T-cell (primary cell): ENCODE measurements at regions not wholly inside any gene's neighbourhood (a gene's known extent, or its start where the extent isn't known, plus 50 kb on each side); places are given as distances from the start of the nearest gene placed in this dataset.

Source experiments
- ATAC-seq, 4 experiments: fragments of 200-7000 bp in 3 of 4; fragments of 150-1000 bp in 1 of 4; cut with Tn5 transposase; replicated peaks in 1 of 4; 1 replicate in 3 of 4; 2 replicates in 1 of 4; pipeline ENCODE4 v1.10.0; 2021; ENCODE audit warnings: moderate library complexity in 3 of 4, mild to moderate bottlenecking in 2 of 4, moderate number of reproducible peaks in 1 of 4
- CTCF ChIA-PET, 2 donors: fragments of 300-600 bp; sonication (Branson Sonifier 250); formaldehyde crosslinking; loops; one replicate each; lab custom pipeline; 2022; ENCODE audit warnings: antibody characterized with exemption in 2 of 2; lab: Charles Lee
- POLR2A ChIA-PET, 2 donors: fragments of 300-600 bp; sonication (Branson Sonifier 250); formaldehyde crosslinking; loops; one replicate each; lab custom pipeline; 2022; ENCODE audit warnings: antibody characterized with exemption in 2 of 2; lab: Charles Lee
- DNase-seq, 35 experiments: peaks; one replicate each; pipeline versions ENCODE4 v3.0.0 to v3.0.0-alpha.2; 2013 to 2023
- H3K27ac ChIP-seq: one replicate; pipeline ENCODE4 v1.5.1; 2013; ENCODE audit warnings: low read length
- H3K27me3 ChIP-seq, 2 experiments: replicated peaks in 1 of 2; 1 replicate in 1 of 2; 2 replicates in 1 of 2; pipeline versions ENCODE4 v1.6.1 to v1.7.0; 2013; ENCODE audit warnings: low read length in 1 of 2, mixed read lengths in 1 of 2; ENCODE audit not compliant: control insufficient read depth in 2 of 2, insufficient read depth in 2 of 2; ENCODE audit errors: extremely low read depth in 1 of 2
- H3K36me3 ChIP-seq, 2 donors: 1 replicate in 1 of 2; 2 replicates in 1 of 2; pipeline versions ENCODE4 v1.6.1 to v1.7.0; 2013; ENCODE audit warnings: low read length in 1 of 2; ENCODE audit not compliant: control insufficient read depth in 2 of 2, insufficient read depth in 1 of 2; ENCODE audit errors: extremely low read depth in 1 of 2
- H3K4me1 ChIP-seq, 2 experiments: 1 replicate in 1 of 2; 2 replicates in 1 of 2; pipeline versions ENCODE4 v1.6.1 to v1.7.0; 2013; ENCODE audit warnings: low read length in 2 of 2, mixed read lengths in 1 of 2; ENCODE audit not compliant: insufficient read depth in 2 of 2, control insufficient read depth in 1 of 2; ENCODE audit errors: extremely low read depth in 1 of 2
- H3K4me3 ChIP-seq, 2 donors: 1 replicate in 1 of 2; 2 replicates in 1 of 2; pipeline versions ENCODE4 v1.5.1 to v1.7.0; 2013; ENCODE audit warnings: mild to moderate bottlenecking in 2 of 2, low read length in 1 of 2, moderate library complexity in 1 of 2; ENCODE audit not compliant: control insufficient read depth in 1 of 2; ENCODE audit errors: extremely low read depth in 1 of 2
- H3K9me3 ChIP-seq: 2 replicates; pipeline ENCODE4 v1.7.0; 2013
- H3K27ac Mint-ChIP-seq, 2 donors: one replicate each; pipeline ENCODE4 v1.8.0; 2020 to 2021; ENCODE audit warnings: mild to moderate bottlenecking in 2 of 2, mixed read lengths in 2 of 2
- H3K27me3 Mint-ChIP-seq, 2 donors: one replicate each; pipeline ENCODE4 v1.8.0; 2021 to 2022; ENCODE audit warnings: mixed read lengths in 2 of 2
- H3K36me3 Mint-ChIP-seq: one replicate; pipeline ENCODE4 v1.8.0; 2021; ENCODE audit warnings: mixed read lengths
- H3K4me1 Mint-ChIP-seq, 3 donors: one replicate each; pipeline ENCODE4 v1.8.0; 2020 to 2022; ENCODE audit warnings: mixed read lengths in 3 of 3, mild to moderate bottlenecking in 1 of 3
- H3K4me3 Mint-ChIP-seq, 3 donors: one replicate each; pipeline ENCODE4 v1.8.0; 2020 to 2022; ENCODE audit warnings: mild to moderate bottlenecking in 3 of 3, mixed read lengths in 3 of 3, moderate library complexity in 3 of 3
- H3K9me3 Mint-ChIP-seq, 3 donors: one replicate each; pipeline ENCODE4 v1.8.0; 2020 to 2022; ENCODE audit warnings: mixed read lengths in 3 of 3
- WGBS: methylation state at CpG from one replicate; pipeline ENCODE4 v1.1.5; 2013; ENCODE audit warnings: missing lambda C conversion rate; ENCODE audit not compliant: insufficient coverage; 5-methylcytosine and 5-hydroxymethylcytosine counted together

DNA sequence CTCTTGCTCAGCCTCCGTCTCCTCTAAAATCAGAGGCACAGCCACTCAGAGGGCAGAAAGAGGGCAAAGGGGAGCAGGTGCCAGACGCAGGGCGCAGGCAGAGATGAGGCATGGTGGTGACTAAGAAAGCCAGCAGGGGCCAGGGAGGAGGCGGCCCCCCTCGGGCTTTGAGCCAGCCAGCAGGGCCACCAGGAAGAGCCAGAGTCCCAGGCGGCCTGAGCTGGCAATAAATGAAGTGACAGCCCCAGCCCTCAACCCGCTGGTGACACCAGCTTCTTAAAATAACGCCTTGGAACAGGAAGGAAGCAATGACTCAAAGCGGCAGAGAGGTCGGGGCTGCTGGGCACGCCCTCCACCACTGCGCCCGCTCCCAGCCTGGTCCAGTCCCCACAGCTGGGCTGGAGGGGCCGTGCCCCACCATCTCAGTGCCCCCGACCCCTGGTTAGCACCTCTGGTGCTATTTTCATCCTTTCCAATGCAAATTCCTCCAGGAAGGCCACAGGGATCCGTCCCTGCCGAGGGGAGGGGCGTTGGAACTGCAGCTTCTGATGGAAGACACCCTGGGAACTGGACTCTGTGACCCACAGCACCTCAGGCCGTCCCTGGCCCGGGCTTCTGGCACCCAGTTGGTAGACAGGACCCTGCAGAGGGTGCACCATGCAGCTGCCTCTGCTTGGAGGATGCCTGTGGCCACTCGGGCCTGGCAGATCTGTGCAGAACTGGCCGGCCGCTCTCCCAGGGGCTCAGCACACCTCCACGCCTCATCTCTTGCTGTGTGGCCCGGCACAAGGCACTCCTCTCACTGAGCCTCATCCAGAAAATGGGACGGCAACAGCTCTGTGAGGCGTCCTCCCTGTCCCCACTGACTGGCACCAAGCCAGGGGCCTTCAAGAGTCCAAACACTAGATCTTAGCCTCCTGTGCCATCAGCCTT lies 113.7 kb downstream of the NCOR2 start:
- WGBS: 20% methylated on average over 24 of the region's 27 CpGs
- H3K27me3 ChIP-seq: no peaks in the 10 kb centered on the region
- H3K36me3 ChIP-seq: peaks cover 0 to 8% of the 10 kb centered on the region in 2 donors
- Mint-ChIP-seq H3K27ac (peak overlapping the region; percentile 55 to 66), H3K27me3 (no peaks in the 10 kb centered on the region), H3K4me3 (peak overlapping the region; percentile 6 to 76 (median 47)), H3K9me3 (no peaks in the 10 kb centered on the region), H3K4me1 (peaks cover 51 to 77% (median 65%) of the 10 kb centered on the region in 3 donors), H3K36me3 (peaks cover 4% of the 10 kb centered on the region)
- POLR2A ChIA-PET: interaction anchor here in 1 of 2 donors (0.6 kb wide), 1 partner anchor 10 kb away, joined by 3 read pairs; no protein-coding TSS in a partner anchor
- peak; percentile 80 to 85 (median 85) for ATAC-seq
- H3K4me3 ChIP-seq: peak overlapping the region; percentile 26 to 53
- CTCF ChIA-PET: interaction anchor here in 1 of 2 donors (0.6 to 1.3 kb wide), 3 partner anchors 11 to 87 kb away, joined by 3 to 9 read pairs (median 5); no protein-coding TSS in a partner anchor
- peak; percentile 40 to 88 (median 73) for DNase-seq
- H3K4me1 ChIP-seq: peaks cover 34 to 95% of the 10 kb centered on the region in 2 experiments
- H3K9me3 ChIP-seq: no peaks in the 10 kb centered on the region
- peak overlapping the region; percentile 94 for H3K27ac ChIP-seq

DNA sequence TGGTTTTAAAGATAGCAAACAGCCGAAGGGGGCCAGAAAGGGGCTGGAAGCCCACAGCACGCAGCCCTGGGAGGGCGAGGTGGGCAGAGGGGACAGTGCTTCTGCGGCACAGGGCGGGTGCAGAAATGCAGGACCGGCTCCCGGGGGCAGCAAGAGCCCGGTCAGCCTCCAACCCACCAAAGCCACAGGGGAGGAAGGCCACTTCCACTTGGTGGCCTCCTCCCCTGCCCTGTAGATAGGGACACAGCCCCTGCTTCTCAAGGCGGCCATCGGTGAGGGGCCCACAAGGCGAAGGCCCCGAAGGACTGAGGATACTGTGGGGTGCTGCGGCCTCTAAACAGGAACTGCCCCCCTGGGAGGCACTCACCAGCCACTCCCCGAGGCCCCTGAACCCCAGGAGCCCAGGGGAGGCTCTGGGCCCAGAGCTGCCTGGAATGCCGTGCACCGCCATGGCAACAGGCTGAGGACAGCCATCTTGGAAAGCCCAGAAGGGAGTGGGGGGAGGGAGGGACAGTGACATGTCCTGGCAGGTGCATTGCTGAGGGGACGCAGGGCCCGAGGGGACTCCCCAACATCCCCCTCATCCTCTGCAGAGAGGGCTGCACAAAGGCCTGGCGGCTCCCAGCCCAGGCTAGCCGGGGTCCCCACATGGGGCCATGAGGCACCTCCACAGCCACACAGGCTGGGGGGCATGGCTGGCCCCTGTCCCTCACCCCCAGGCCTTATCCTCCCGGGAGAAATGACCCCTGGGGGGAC lies 114.7 kb downstream of the NCOR2 start:
- H3K4me3 Mint-ChIP-seq: peak overlapping the region in 1 of 3 donors; percentile 76
- CTCF ChIA-PET: interaction anchor here in 1 of 2 donors (0.6 to 1.3 kb wide), 3 partner anchors 10 to 88 kb away, joined by 3 to 9 read pairs (median 5); no protein-coding TSS in a partner anchor
- H3K4me3 ChIP-seq: peak overlapping the region; percentile 11 to 26
- H3K36me3 Mint-ChIP-seq: peaks cover 5% of the 10 kb centered on the region
- ATAC-seq (no peak), DNase-seq (no peak)
- H3K27me3 Mint-ChIP-seq: no peaks in the 10 kb centered on the region
- H3K27ac ChIP-seq: peak overlapping the region; percentile 94
- POLR2A ChIA-PET: no interaction called here
- H3K9me3 ChIP-seq: no peaks in the 10 kb centered on the region
- H3K36me3 ChIP-seq: peaks cover 0 to 14% of the 10 kb centered on the region in 2 donors
- peaks cover 54 to 71% (median 67%) of the 10 kb centered on the region in 3 donors for H3K4me1 Mint-ChIP-seq
- WGBS: 88% methylated on average over 9 of the region's 21 CpGs
- peak overlapping the region in 1 of 2 donors; percentile 66 for H3K27ac Mint-ChIP-seq
- peaks cover 34 to 86% of the 10 kb centered on the region in 2 experiments for H3K4me1 ChIP-seq
- H3K27me3 ChIP-seq: no peaks in the 10 kb centered on the region
- H3K9me3 Mint-ChIP-seq: no peaks in the 10 kb centered on the region

DNA sequence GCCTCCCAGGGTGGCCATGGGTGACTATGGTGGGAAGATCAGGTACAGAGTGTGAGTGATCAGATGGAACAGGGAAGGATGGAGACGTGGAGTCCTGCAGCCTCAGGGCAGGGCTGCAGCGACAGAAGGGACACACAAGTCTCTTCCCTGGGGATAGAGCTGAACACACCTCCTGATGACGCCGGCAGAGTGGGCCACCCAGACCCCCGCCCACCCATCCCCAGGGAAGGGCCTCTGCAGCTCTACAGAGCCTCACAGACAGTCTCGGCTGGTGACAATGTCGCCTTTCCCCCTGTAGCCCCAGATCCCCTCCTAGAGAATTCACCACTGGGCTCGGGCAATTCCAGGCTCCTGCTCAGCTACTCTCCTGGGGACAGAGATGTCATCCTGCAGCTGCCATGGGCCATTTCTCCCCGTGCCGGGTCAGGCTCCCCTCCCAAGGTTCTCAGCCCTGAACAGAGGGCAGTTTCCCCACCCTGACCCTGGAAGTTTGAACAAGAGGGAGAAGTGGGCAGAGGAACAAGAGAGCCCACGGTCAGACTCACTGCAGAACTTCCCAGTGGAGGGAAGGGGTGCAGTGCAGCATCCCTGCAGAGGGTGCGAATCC lies 115.7 kb downstream of the NCOR2 start:
- Histone ChIP-seq H3K4me1 (peaks cover 34 to 77% of the 10 kb centered on the region in 2 experiments), H3K36me3 (peaks cover 0 to 15% of the 10 kb centered on the region in 2 donors), H3K27ac (peak overlapping the region; percentile 94), H3K27me3 (no peaks in the 10 kb centered on the region), H3K9me3 (no peaks in the 10 kb centered on the region), H3K4me3 (no peak overlapping the region)
- POLR2A ChIA-PET: interaction anchor here in 1 of 2 donors (0.5 kb wide), 1 partner anchor 449 kb away, joined by 7 read pairs; no protein-coding TSS in a partner anchor
- H3K27me3 Mint-ChIP-seq: no peaks in the 10 kb centered on the region
- ATAC-seq (no peak), DNase-seq (no peak)
- peaks cover 5% of the 10 kb centered on the region for H3K36me3 Mint-ChIP-seq
- H3K27ac Mint-ChIP-seq: peak overlapping the region; percentile 22 to 67
- H3K4me3 Mint-ChIP-seq: peak overlapping the region in 2 of 3 donors; percentile 13 to 76
- 85% methylated on average over 10 of the region's 12 CpGs for WGBS
- CTCF ChIA-PET: no interaction called here
- no peaks in the 10 kb centered on the region for H3K9me3 Mint-ChIP-seq
- peaks cover 54 to 68% (median 67%) of the 10 kb centered on the region in 3 donors for H3K4me1 Mint-ChIP-seq

DNA sequence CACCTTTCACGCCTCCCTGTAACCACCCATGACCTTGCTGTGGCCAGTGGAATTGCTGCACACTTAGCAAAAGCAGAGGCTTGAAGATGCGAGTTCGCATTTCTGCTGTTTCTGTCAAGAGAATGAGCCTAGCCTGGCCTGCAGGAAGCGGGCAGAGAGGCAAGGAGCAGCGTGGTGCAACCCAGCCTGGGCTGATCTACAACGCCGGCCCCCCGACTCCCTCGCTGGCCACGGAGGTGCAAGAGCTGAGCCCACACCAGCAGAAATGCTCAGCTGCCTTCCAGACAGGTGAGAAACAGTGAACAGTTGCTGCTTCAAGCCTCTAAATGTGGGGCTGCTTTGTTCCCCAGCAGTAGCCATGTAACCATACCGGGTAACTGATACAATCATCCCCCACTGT lies 116.4 kb downstream of the NCOR2 start:
- Histone ChIP-seq H3K36me3 (peaks cover 0 to 19% of the 10 kb centered on the region in 2 donors), H3K27ac (no peak overlapping the region), H3K27me3 (no peaks in the 10 kb centered on the region), H3K4me3 (no peak overlapping the region), H3K4me1 (peaks cover 29 to 70% of the 10 kb centered on the region in 2 experiments), H3K9me3 (no peaks in the 10 kb centered on the region)
- POLR2A ChIA-PET: interaction anchor here in 1 of 2 donors (0.5 kb wide), 1 partner anchor 449 kb away, joined by 7 read pairs; no protein-coding TSS in a partner anchor
- Mint-ChIP-seq H3K36me3 (peaks cover 8% of the 10 kb centered on the region), H3K4me1 (peaks cover 54 to 64% (median 61%) of the 10 kb centered on the region in 3 donors), H3K4me3 (peak overlapping the region in 1 of 3 donors; percentile 53), H3K27ac (peak overlapping the region; percentile 19 to 61), H3K9me3 (no peaks in the 10 kb centered on the region), H3K27me3 (no peaks in the 10 kb centered on the region)
- ATAC-seq: no peak
- DNase-seq: no peak
- 63% methylated on average over 10 of the region's 11 CpGs for WGBS
- CTCF ChIA-PET: no interaction called here

DNA sequence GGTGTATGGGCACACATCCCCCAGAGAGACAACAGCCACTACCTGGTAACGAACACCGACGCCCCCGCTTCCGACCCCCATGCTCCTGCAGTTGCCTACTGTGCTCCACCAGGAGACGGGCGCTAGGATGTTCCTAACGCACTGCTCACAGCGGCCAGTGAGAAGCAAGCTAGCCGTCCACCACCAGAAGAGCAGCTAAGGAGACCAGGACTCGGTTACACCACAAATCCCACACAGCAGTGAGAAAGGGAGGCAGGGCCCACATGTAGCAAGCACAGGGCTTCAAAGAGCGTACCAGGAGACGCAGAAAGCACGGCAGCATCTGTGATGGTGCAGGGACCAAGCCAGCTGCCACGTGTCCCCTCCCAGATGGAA lies 117.0 kb downstream of the NCOR2 start:
- H3K4me1 ChIP-seq: peaks cover 28 to 63% of the 10 kb centered on the region in 2 experiments
- H3K27ac ChIP-seq: no peak overlapping the region
- Mint-ChIP-seq H3K9me3 (no peaks in the 10 kb centered on the region), H3K36me3 (peaks cover 8% of the 10 kb centered on the region), H3K27me3 (no peaks in the 10 kb centered on the region), H3K27ac (no peak overlapping the region), H3K4me3 (peak overlapping the region in 1 of 3 donors; percentile 53), H3K4me1 (peaks cover 53 to 58% (median 55%) of the 10 kb centered on the region in 3 donors)
- no peak for DNase-seq
- no peaks in the 10 kb centered on the region for H3K27me3 ChIP-seq
- ChIA-PET POLR2A (no interaction called here), CTCF (no interaction called here)
- no peaks in the 10 kb centered on the region for H3K9me3 ChIP-seq
- no peak for ATAC-seq
- no peak overlapping the region for H3K4me3 ChIP-seq
- 93% methylated on average over 11 of the region's 15 CpGs for WGBS
- peaks cover under 1 to 25% of the 10 kb centered on the region in 2 donors for H3K36me3 ChIP-seq
